ENCODE measurements at regions not wholly inside any gene's neighbourhood (a gene's known extent, or its start where the extent isn't known, plus 50 kb on each side); places are given as distances from the start of the nearest gene placed in this dataset.
"Not testable (repeated sequence)": the region's sequence is repeated elsewhere in the genome, so short reads cannot be mapped to it uniquely, and the experiment has no call there.

DNA sequence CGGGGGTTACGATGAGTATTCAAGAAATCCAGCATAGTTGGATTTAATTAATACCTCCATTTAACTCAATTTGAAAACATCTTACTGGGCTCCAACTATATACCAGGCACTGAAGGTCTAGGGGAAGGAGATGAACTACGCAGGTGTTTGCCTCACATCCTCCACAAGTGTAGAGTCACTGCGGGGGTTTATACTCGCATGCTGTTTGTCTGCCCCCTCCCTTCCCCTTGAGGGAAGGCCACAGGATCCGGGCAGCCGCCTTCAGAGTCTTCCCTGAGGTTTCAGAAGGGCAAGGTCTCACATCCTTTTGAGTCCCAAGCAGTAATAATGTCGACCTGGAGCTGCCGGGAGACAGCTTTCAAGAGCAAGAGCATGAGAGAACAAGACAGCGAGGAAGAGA lies 142.4 kb upstream of the GALNT2 start:
- no peaks in the 10 kb centered on the region for H3K4me1 ChIP-seq (ENCODE audit: control insufficient read depth, extremely low read depth, insufficient read depth, low read length)
- H2AFZ ChIP-seq (ENCODE audit: control insufficient read depth, low read length), result no peak overlapping the region
- no peaks in the 10 kb centered on the region for H3K79me2 ChIP-seq (ENCODE audit: control insufficient read depth, insufficient read depth, low read length)
- DNase-seq (ENCODE audit: low read depth, low spot score) (no peak), FAIRE-seq (no peak)
- no peaks in the 10 kb centered on the region for H3K27me3 ChIP-seq (ENCODE audit: control insufficient read depth, extremely low read depth, insufficient read depth, low read length)
- H3K4me2 ChIP-seq (ENCODE audit: control insufficient read depth, extremely low read depth, insufficient read depth, low read depth, low read length), result no peak overlapping the region
- dilution Hi-C loops (cut with MboI; ENCODE audit: extremely low pct_ligation_motif_present, low sequenced_read_pairs), result no loop called here
- no peak overlapping the region for H3K9ac ChIP-seq (ENCODE audit: control insufficient read depth, extremely low read depth, insufficient read depth, low read length)
- no peak overlapping the region for H3K4me3 ChIP-seq (ENCODE audit: control insufficient read depth in 2 of 3, extremely low read depth in 1 of 3, insufficient read depth in 2 of 3, low read depth in 1 of 3, low read length in 3 of 3)
- no peaks in the 10 kb centered on the region for H3K36me3 ChIP-seq (ENCODE audit: control insufficient read depth in 2 of 2, extremely low read depth in 1 of 2, insufficient read depth in 2 of 2, low read length in 2 of 2)
- H3K9me1 ChIP-seq (ENCODE audit: control insufficient read depth, extremely low read depth, insufficient read depth, low read length), result no peaks in the 10 kb centered on the region
- no peaks in the 10 kb centered on the region for H4K20me1 ChIP-seq (ENCODE audit: control insufficient read depth, extremely low read depth, insufficient read depth, low read length)
- H3K27ac ChIP-seq (ENCODE audit: control insufficient read depth, insufficient read depth, low read length), result no peak overlapping the region
- H3K9me3 ChIP-seq (ENCODE audit: control insufficient read depth, low read depth, low read length), result no peaks in the 10 kb centered on the region
- no peak for TF ChIP-seq EZH2 (IDR thresholded peaks at IDR 0.05; ENCODE audit: low read length)
- TF ChIP-seq, protein P1, sequence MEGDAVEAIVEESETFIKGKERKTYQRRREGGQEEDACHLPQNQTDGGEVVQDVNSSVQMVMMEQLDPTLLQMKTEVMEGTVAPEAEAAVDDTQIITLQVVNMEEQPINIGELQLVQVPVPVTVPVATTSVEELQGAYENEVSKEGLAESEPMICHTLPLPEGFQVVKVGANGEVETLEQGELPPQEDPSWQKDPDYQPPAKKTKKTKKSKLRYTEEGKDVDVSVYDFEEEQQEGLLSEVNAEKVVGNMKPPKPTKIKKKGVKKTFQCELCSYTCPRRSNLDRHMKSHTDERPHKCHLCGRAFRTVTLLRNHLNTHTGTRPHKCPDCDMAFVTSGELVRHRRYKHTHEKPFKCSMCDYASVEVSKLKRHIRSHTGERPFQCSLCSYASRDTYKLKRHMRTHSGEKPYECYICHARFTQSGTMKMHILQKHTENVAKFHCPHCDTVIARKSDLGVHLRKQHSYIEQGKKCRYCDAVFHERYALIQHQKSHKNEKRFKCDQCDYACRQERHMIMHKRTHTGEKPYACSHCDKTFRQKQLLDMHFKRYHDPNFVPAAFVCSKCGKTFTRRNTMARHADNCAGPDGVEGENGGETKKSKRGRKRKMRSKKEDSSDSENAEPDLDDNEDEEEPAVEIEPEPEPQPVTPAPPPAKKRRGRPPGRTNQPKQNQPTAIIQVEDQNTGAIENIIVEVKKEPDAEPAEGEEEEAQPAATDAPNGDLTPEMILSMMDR (optimal IDR thresholded peaks at IDR 0.05 in 1 of 3, IDR thresholded peaks at IDR 0.05 in 1 of 3, conservative IDR thresholded peaks at IDR 0.05 in 1 of 3; ENCODE audit: extremely low read depth in 1 of 3, insufficient read depth in 2 of 3, low read length in 3 of 3), result no peak

DNA sequence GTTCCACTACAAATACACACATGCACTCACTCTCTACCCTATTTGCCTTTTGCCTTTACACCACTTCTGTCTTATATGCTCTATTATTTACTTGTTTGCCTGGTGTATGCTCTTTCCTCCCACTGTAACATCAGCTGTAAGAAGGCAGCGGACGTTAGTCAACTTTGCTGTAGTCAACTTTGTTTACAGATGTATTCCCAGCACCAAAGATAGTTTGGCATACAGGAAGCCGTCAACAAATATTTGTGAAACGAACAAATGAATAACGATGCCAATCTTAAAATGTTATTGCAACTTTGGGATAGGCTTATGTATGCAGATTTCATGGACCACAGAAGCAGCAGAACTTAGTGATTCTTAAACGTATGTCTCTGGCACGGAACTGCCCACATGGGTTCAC lies 138.3 kb upstream of the GALNT2 start:
- no peaks in the 10 kb centered on the region for H3K36me3 ChIP-seq (ENCODE audit: control insufficient read depth in 2 of 2, extremely low read depth in 1 of 2, insufficient read depth in 2 of 2, low read length in 2 of 2)
- H3K79me2 ChIP-seq (ENCODE audit: control insufficient read depth, insufficient read depth, low read length), result no peaks in the 10 kb centered on the region
- H3K27me3 ChIP-seq (ENCODE audit: control insufficient read depth, extremely low read depth, insufficient read depth, low read length), result no peaks in the 10 kb centered on the region
- no peak overlapping the region for H3K4me3 ChIP-seq (ENCODE audit: control insufficient read depth in 2 of 3, extremely low read depth in 1 of 3, insufficient read depth in 2 of 3, low read depth in 1 of 3, low read length in 3 of 3)
- H3K4me2 ChIP-seq (ENCODE audit: control insufficient read depth, extremely low read depth, insufficient read depth, low read depth, low read length), result no peak overlapping the region
- DNase-seq (ENCODE audit: low read depth, low spot score) (no peak), FAIRE-seq (no peak)
- H3K9me3 ChIP-seq (ENCODE audit: control insufficient read depth, low read depth, low read length), result no peaks in the 10 kb centered on the region
- TF ChIP-seq, protein P1 (optimal IDR thresholded peaks at IDR 0.05 in 1 of 3, IDR thresholded peaks at IDR 0.05 in 1 of 3, conservative IDR thresholded peaks at IDR 0.05 in 1 of 3; ENCODE audit: extremely low read depth in 1 of 3, insufficient read depth in 2 of 3, low read length in 3 of 3), result no peak
- no peak for TF ChIP-seq EZH2 (IDR thresholded peaks at IDR 0.05; ENCODE audit: low read length)
- H4K20me1 ChIP-seq (ENCODE audit: control insufficient read depth, extremely low read depth, insufficient read depth, low read length), result no peaks in the 10 kb centered on the region
- no peaks in the 10 kb centered on the region for H3K9me1 ChIP-seq (ENCODE audit: control insufficient read depth, extremely low read depth, insufficient read depth, low read length)
- no peak overlapping the region for H3K27ac ChIP-seq (ENCODE audit: control insufficient read depth, insufficient read depth, low read length)
- no peak overlapping the region for H2AFZ ChIP-seq (ENCODE audit: control insufficient read depth, low read length)
- dilution Hi-C loops (cut with MboI; ENCODE audit: extremely low pct_ligation_motif_present, low sequenced_read_pairs), result no loop called here
- H3K9ac ChIP-seq (ENCODE audit: control insufficient read depth, extremely low read depth, insufficient read depth, low read length), result no peak overlapping the region
- no peaks in the 10 kb centered on the region for H3K4me1 ChIP-seq (ENCODE audit: control insufficient read depth, extremely low read depth, insufficient read depth, low read length)

DNA sequence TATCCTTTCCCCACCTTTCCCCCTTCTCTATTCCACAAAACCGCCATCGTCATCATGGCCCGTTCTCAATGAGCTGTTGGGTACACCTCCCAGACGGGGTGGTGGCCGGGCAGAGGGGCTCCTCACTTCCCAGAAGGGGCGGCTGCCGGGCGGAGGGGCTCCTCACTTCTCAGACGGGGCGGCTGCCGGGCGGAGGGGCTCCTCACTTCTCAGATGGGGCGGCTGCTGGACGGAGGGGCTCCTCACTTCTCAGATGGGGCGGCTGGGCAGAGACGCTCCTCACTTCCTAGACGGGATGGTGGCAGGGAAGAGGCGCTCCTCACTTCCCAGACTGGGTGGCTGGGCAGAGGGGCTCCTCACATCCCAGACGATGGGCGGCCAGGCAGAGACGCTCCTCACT lies 135.3 kb upstream of the GALNT2 start:
- dilution Hi-C loops (cut with MboI; ENCODE audit: extremely low pct_ligation_motif_present, low sequenced_read_pairs), result not testable (repeated sequence)

DNA sequence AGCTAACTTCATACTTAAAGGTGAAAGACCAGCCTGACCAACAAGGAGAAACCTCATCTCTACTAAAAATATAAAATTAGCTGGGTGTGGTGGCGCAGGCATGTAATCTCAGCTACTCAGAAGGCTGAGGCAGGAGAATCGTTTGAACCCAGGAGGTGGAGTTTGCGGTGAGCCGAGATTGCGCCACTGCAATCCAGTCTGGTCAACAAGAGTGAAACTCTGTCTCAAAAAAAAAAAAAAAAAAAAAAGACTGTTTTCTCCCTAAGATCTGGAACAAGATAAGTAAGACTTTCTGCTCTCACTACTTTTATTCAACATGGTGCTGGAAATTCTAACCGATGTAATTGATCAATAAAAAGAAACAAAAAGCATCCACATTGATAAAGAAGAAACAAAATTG lies 131.9 kb upstream of the GALNT2 start:
- H3K9ac ChIP-seq (ENCODE audit: control insufficient read depth, extremely low read depth, insufficient read depth, low read length); dilution Hi-C loops (cut with MboI; ENCODE audit: extremely low pct_ligation_motif_present, low sequenced_read_pairs); H2AFZ ChIP-seq (ENCODE audit: control insufficient read depth, low read length); H4K20me1 ChIP-seq (ENCODE audit: control insufficient read depth, extremely low read depth, insufficient read depth, low read length); H3K9me3 ChIP-seq (ENCODE audit: control insufficient read depth, low read depth, low read length); H3K4me3 ChIP-seq (ENCODE audit: control insufficient read depth in 2 of 3, extremely low read depth in 1 of 3, insufficient read depth in 2 of 3, low read depth in 1 of 3, low read length in 3 of 3); H3K27me3 ChIP-seq (ENCODE audit: control insufficient read depth, extremely low read depth, insufficient read depth, low read length); FAIRE-seq; H3K9me1 ChIP-seq (ENCODE audit: control insufficient read depth, extremely low read depth, insufficient read depth, low read length); H3K36me3 ChIP-seq (ENCODE audit: control insufficient read depth in 2 of 2, extremely low read depth in 1 of 2, insufficient read depth in 2 of 2, low read length in 2 of 2); H3K27ac ChIP-seq (ENCODE audit: control insufficient read depth, insufficient read depth, low read length); DNase-seq (ENCODE audit: low read depth, low spot score); H3K79me2 ChIP-seq (ENCODE audit: control insufficient read depth, insufficient read depth, low read length); H3K4me1 ChIP-seq (ENCODE audit: control insufficient read depth, extremely low read depth, insufficient read depth, low read length); H3K4me2 ChIP-seq (ENCODE audit: control insufficient read depth, extremely low read depth, insufficient read depth, low read depth, low read length): not testable (repeated sequence)

More for the DNA sequence above, 135.3 kb upstream of the GALNT2 start:
- not testable (repeated sequence) for H3K4me3 ChIP-seq (ENCODE audit: control insufficient read depth in 2 of 3, extremely low read depth in 1 of 3, insufficient read depth in 2 of 3, low read depth in 1 of 3, low read length in 3 of 3); H4K20me1 ChIP-seq (ENCODE audit: control insufficient read depth, extremely low read depth, insufficient read depth, low read length); FAIRE-seq; H3K27ac ChIP-seq (ENCODE audit: control insufficient read depth, insufficient read depth, low read length); H3K9me1 ChIP-seq (ENCODE audit: control insufficient read depth, extremely low read depth, insufficient read depth, low read length); H3K27me3 ChIP-seq (ENCODE audit: control insufficient read depth, extremely low read depth, insufficient read depth, low read length); H3K36me3 ChIP-seq (ENCODE audit: control insufficient read depth in 2 of 2, extremely low read depth in 1 of 2, insufficient read depth in 2 of 2, low read length in 2 of 2); H3K9ac ChIP-seq (ENCODE audit: control insufficient read depth, extremely low read depth, insufficient read depth, low read length); H3K9me3 ChIP-seq (ENCODE audit: control insufficient read depth, low read depth, low read length); H2AFZ ChIP-seq (ENCODE audit: control insufficient read depth, low read length); H3K4me2 ChIP-seq (ENCODE audit: control insufficient read depth, extremely low read depth, insufficient read depth, low read depth, low read length); H3K4me1 ChIP-seq (ENCODE audit: control insufficient read depth, extremely low read depth, insufficient read depth, low read length); H3K79me2 ChIP-seq (ENCODE audit: control insufficient read depth, insufficient read depth, low read length); DNase-seq (ENCODE audit: low read depth, low spot score)

Measured in keratinocyte (primary cell).